Astrocyte (in vitro differentiated cells and primary cell): ENCODE measurements at regions not wholly inside any gene's neighbourhood (a gene's known extent, or its start where the extent isn't known, plus 50 kb on each side); places are given as distances from the start of the nearest gene placed in this dataset.

Experiments
- DNase-seq: peaks from one replicate; pipeline ENCODE4 v3.0.0-alpha.2; 2010; ENCODE audit warnings: low read depth
- FAIRE-seq: peaks from 2 replicates; lab custom pipeline; 2011; peaks lifted over from hg19 to GRCh38; lab: Jason Lieb, UNC
- H2AFZ ChIP-seq: 2 replicates; pipeline ENCODE4 v1.6.0; 2012; ENCODE audit warnings: low read depth, low read length, inconsistent platforms
- H3K27ac ChIP-seq: 2 replicates; pipeline ENCODE4 v1.5.1; 2011; ENCODE audit warnings: low read depth, low read length, inconsistent platforms
- H3K27me3 ChIP-seq: 2 replicates; pipeline ENCODE4 v1.6.0; 2011; ENCODE audit warnings: low read length, inconsistent platforms; ENCODE audit not compliant: insufficient read depth
- H3K36me3 ChIP-seq: 2 replicates; pipeline ENCODE4 v1.5.1; 2011; ENCODE audit warnings: low read length, inconsistent platforms; ENCODE audit not compliant: insufficient read depth
- H3K4me1 ChIP-seq: 2 replicates; pipeline ENCODE4 v1.5.1; 2011; ENCODE audit warnings: low read length, inconsistent platforms; ENCODE audit not compliant: insufficient read depth
- H3K4me2 ChIP-seq: 2 replicates; pipeline ENCODE4 v1.6.0; 2012; ENCODE audit warnings: low read length, inconsistent platforms
- H3K4me3 ChIP-seq: 2 replicates; pipeline ENCODE4 v1.5.1; 2011; ENCODE audit warnings: low read depth, mild to moderate bottlenecking, low read length, inconsistent platforms; ENCODE audit not compliant: insufficient read depth
- H3K79me2 ChIP-seq: 2 replicates; pipeline ENCODE4 v1.6.0; 2012; ENCODE audit warnings: mild to moderate bottlenecking, low read length, inconsistent platforms; ENCODE audit not compliant: insufficient read depth
- H3K9ac ChIP-seq: 2 replicates; pipeline ENCODE4 v1.6.0; 2012; ENCODE audit warnings: mild to moderate bottlenecking, low read length, inconsistent platforms
- H3K9me3 ChIP-seq: 2 replicates; pipeline ENCODE4 v1.5.1; 2012; ENCODE audit warnings: low read depth, mild to moderate bottlenecking, low read length, inconsistent platforms; ENCODE audit not compliant: insufficient read depth
- H4K20me1 ChIP-seq: 2 replicates; pipeline ENCODE4 v1.6.0; 2012; ENCODE audit warnings: low read length, inconsistent platforms; ENCODE audit not compliant: insufficient read depth
- H3K27ac Mint-ChIP-seq: one replicate; pipeline ENCODE4 v1.8.0; 2021; ENCODE audit warnings: mild to moderate bottlenecking, mixed read lengths; ENCODE audit not compliant: unreplicated experiment
- H3K27me3 Mint-ChIP-seq: one replicate; pipeline ENCODE4 v1.8.0; 2021; ENCODE audit warnings: low read depth, mixed read lengths; ENCODE audit not compliant: unreplicated experiment
- H3K36me3 Mint-ChIP-seq: one replicate; pipeline ENCODE4 v1.8.0; 2021; ENCODE audit warnings: low read depth, mixed read lengths; ENCODE audit not compliant: unreplicated experiment
- H3K4me1 Mint-ChIP-seq: one replicate; pipeline ENCODE4 v1.8.0; 2021; ENCODE audit warnings: low read depth, mixed read lengths; ENCODE audit not compliant: unreplicated experiment
- H3K4me3 Mint-ChIP-seq: one replicate; pipeline ENCODE4 v1.8.0; 2021; ENCODE audit warnings: mild to moderate bottlenecking, moderate library complexity, mixed read lengths; ENCODE audit not compliant: unreplicated experiment
- H3K9me3 Mint-ChIP-seq: one replicate; pipeline ENCODE4 v1.8.0; 2021; ENCODE audit warnings: mild to moderate bottlenecking, mixed read lengths; ENCODE audit not compliant: unreplicated experiment
- CTCF ChIP-seq: IDR thresholded peaks from 2 replicates; pipeline ENCODE4 v1.5.1; 2011; ENCODE audit warnings: low read depth, mild to moderate bottlenecking, inconsistent platforms, low read length, moderate library complexity; ENCODE audit not compliant: insufficient read depth
- EZH2 ChIP-seq: IDR thresholded peaks from 2 replicates; pipeline ENCODE4 v1.6.1; 2012; ENCODE audit warnings: mild to moderate bottlenecking, low read length, inconsistent platforms; ENCODE audit not compliant: insufficient read depth

- no peaks in the 10 kb centered on the region for H3K36me3 Mint-ChIP-seq
- FAIRE-seq (no peak), DNase-seq (no peak)
- H3K9me3 Mint-ChIP-seq = peaks cover 13% of the 10 kb centered on the region
- no peak overlapping the region for H3K4me3 Mint-ChIP-seq
- H3K36me3 ChIP-seq = no peaks in the 10 kb centered on the region
- H3K4me3 ChIP-seq = no peak overlapping the region
- H3K4me2 ChIP-seq = no peak overlapping the region
- H3K4me1 Mint-ChIP-seq = peaks cover 4% of the 10 kb centered on the region
- H3K27me3 ChIP-seq = no peaks in the 10 kb centered on the region
- no peaks in the 10 kb centered on the region for H3K4me1 ChIP-seq
- no peaks in the 10 kb centered on the region for H3K9me3 ChIP-seq
- H3K27ac ChIP-seq = no peak overlapping the region
- no peak for TF ChIP-seq CTCF
- no peak for TF ChIP-seq EZH2
- H3K9ac ChIP-seq = no peak overlapping the region
- H3K27ac Mint-ChIP-seq = no peak overlapping the region
- H3K79me2 ChIP-seq = no peaks in the 10 kb centered on the region
- no peak overlapping the region for H2AFZ ChIP-seq
- peaks cover 3% of the 10 kb centered on the region for H3K27me3 Mint-ChIP-seq
- no peaks in the 10 kb centered on the region for H4K20me1 ChIP-seq
Observed at GRCh38 chr19:28333909-28334308, 879.0 kb downstream of the UQCRFS1 start.

GRCh38 chr19:28332886-28333285 is 880.1 kb downstream of the UQCRFS1 start:
- H3K36me3 ChIP-seq = no peaks in the 10 kb centered on the region
- Mint-ChIP-seq H3K4me1 (peaks cover 4% of the 10 kb centered on the region), H3K27me3 (peaks cover 3% of the 10 kb centered on the region), H3K27ac (no peak overlapping the region), H3K4me3 (no peak overlapping the region), H3K36me3 (no peaks in the 10 kb centered on the region), H3K9me3 (peaks cover 16% of the 10 kb centered on the region)
- no peak for DNase-seq
- no peaks in the 10 kb centered on the region for H4K20me1 ChIP-seq
- no peaks in the 10 kb centered on the region for H3K9me3 ChIP-seq
- no peak overlapping the region for H2AFZ ChIP-seq
- no peak overlapping the region for H3K27ac ChIP-seq
- no peak overlapping the region for H3K4me3 ChIP-seq
- no peak overlapping the region for H3K4me2 ChIP-seq
- no peaks in the 10 kb centered on the region for H3K79me2 ChIP-seq
- no peak for TF ChIP-seq EZH2
- TF ChIP-seq CTCF = no peak
- H3K9ac ChIP-seq = no peak overlapping the region
- H3K27me3 ChIP-seq = no peaks in the 10 kb centered on the region
- no peak for FAIRE-seq
- no peaks in the 10 kb centered on the region for H3K4me1 ChIP-seq

GRCh38 chr19:28332351-28332750 is 880.6 kb downstream of the UQCRFS1 start:
- no peaks in the 10 kb centered on the region for H3K79me2 ChIP-seq
- FAIRE-seq (no peak), DNase-seq (no peak)

More at GRCh38 chr19:28332351-28332750, 880.6 kb downstream of the UQCRFS1 start:
- H3K9me3 Mint-ChIP-seq = peaks cover 16% of the 10 kb centered on the region
- Histone ChIP-seq H3K9ac (no peak overlapping the region), H3K4me3 (no peak overlapping the region), H3K4me2 (no peak overlapping the region), H2AFZ (no peak overlapping the region), H3K27me3 (no peaks in the 10 kb centered on the region), H3K27ac (no peak overlapping the region), H3K4me1 (no peaks in the 10 kb centered on the region), H3K36me3 (no peaks in the 10 kb centered on the region), H4K20me1 (no peaks in the 10 kb centered on the region), H3K9me3 (no peaks in the 10 kb centered on the region)
- H3K27ac Mint-ChIP-seq = no peak overlapping the region
- no peaks in the 10 kb centered on the region for H3K36me3 Mint-ChIP-seq
- peaks cover 4% of the 10 kb centered on the region for H3K4me1 Mint-ChIP-seq
- no peak overlapping the region for H3K4me3 Mint-ChIP-seq
- H3K27me3 Mint-ChIP-seq = peaks cover 3% of the 10 kb centered on the region
- TF ChIP-seq EZH2 (no peak), CTCF (no peak)
